AG04450 (cell line): ENCODE measurements at regions not wholly inside any gene's neighbourhood (a gene's known extent, or its start where the extent isn't known, plus 50 kb on each side); places are given as distances from the start of the nearest gene placed in this dataset.

Source experiments
- CTCF ChIA-PET: fragments of 300-600, 350-600 bp; formaldehyde crosslinking; extraction: SDS; loops from one replicate; lab custom pipeline; 2022; ENCODE audit warnings: antibody characterized with exemption, inconsistent platforms; lab: Charles Lee
- POLR2A ChIA-PET: fragments of 350-600 bp; formaldehyde crosslinking; extraction: SDS; loops from one replicate; lab custom pipeline; 2021; ENCODE audit warnings: antibody characterized with exemption, inconsistent platforms; lab: Yijun Ruan, JAX
- DNase-seq: peaks from one replicate; pipeline ENCODE4 v3.0.0-alpha.2; 2011; ENCODE audit warnings: low read depth, low spot score
- H3K27ac ChIP-seq: one replicate; pipeline ENCODE4 v1.5.1; 2012; ENCODE audit warnings: low read depth, low read length, control low read depth
- H3K27me3 ChIP-seq: one replicate; pipeline ENCODE4 v1.6.0; 2012; ENCODE audit warnings: low read length; ENCODE audit not compliant: control insufficient read depth, insufficient read depth
- H3K4me3 ChIP-seq: 2 replicates; pipeline ENCODE4 v1.5.1; 2011; ENCODE audit warnings: mild to moderate bottlenecking, low read depth, low read length, control low read depth
- H3K9me3 ChIP-seq: 2 replicates; pipeline ENCODE4 v1.5.1; 2012; ENCODE audit warnings: low read length; ENCODE audit not compliant: control insufficient read depth, insufficient read depth
- TF ChIP-seq, protein P1 (sequence below): IDR thresholded peaks from 2 replicates; pipeline ENCODE4 v1.5.1; 2011; ENCODE audit warnings: low read depth, low read length, control low read depth, inconsistent platforms

DNA sequence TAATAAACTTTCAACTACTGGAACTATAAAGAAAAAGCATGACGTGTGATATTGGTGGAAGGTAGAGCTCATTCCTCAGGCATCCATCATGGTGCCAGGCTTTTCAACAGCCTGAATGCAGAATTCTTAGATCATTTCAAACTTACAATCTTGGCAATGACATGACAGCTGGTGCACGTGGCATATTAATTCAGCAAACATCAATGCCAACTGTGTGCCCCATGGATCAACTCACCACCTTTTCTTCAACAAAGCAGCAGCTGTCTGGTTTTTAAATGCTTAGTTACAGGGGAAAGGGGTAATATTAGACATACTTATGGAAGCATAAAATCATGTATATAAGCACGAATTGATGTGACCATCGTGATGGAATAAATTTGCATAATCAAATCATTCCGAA is 56.0 kb upstream of the OR13F1 start:
- no peak for DNase-seq
- TF ChIP-seq, protein P1, sequence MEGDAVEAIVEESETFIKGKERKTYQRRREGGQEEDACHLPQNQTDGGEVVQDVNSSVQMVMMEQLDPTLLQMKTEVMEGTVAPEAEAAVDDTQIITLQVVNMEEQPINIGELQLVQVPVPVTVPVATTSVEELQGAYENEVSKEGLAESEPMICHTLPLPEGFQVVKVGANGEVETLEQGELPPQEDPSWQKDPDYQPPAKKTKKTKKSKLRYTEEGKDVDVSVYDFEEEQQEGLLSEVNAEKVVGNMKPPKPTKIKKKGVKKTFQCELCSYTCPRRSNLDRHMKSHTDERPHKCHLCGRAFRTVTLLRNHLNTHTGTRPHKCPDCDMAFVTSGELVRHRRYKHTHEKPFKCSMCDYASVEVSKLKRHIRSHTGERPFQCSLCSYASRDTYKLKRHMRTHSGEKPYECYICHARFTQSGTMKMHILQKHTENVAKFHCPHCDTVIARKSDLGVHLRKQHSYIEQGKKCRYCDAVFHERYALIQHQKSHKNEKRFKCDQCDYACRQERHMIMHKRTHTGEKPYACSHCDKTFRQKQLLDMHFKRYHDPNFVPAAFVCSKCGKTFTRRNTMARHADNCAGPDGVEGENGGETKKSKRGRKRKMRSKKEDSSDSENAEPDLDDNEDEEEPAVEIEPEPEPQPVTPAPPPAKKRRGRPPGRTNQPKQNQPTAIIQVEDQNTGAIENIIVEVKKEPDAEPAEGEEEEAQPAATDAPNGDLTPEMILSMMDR = no peak
- POLR2A ChIA-PET = no interaction called here
- Histone ChIP-seq H3K27me3 (no peaks in the 10 kb centered on the region), H3K4me3 (no peak overlapping the region), H3K27ac (no peak overlapping the region), H3K9me3 (no peaks in the 10 kb centered on the region)
- CTCF ChIA-PET = no interaction called here
